Panc1 (cell line): ENCODE measurements at regions not wholly inside any gene's neighbourhood (a gene's known extent, or its start where the extent isn't known, plus 50 kb on each side); places are given as distances from the start of the nearest gene placed in this dataset.

Source experiments
- POLR2AphosphoS5 ChIP-seq: IDR thresholded peaks from 2 replicates; pipeline ENCODE4 v1.6.1; 2012; ENCODE audit warnings: mild to moderate bottlenecking, low read depth, low read length, moderate library complexity
- SIN3A ChIP-seq: IDR thresholded peaks from 2 replicates; pipeline ENCODE4 v1.6.1; 2012; ENCODE audit warnings: low read depth, mild to moderate bottlenecking, low read length, moderate library complexity, borderline replicate concordance; ENCODE audit not compliant: insufficient read depth
- TF ChIP-seq, protein P1 (sequence below): fragments of 450-650 bp; IDR thresholded peaks from 2 replicates; pipeline ENCODE4 v1.5.1; 2017; ENCODE audit warnings: mild to moderate bottlenecking

- no peak for TF ChIP-seq SIN3A
- TF ChIP-seq, protein P1, sequence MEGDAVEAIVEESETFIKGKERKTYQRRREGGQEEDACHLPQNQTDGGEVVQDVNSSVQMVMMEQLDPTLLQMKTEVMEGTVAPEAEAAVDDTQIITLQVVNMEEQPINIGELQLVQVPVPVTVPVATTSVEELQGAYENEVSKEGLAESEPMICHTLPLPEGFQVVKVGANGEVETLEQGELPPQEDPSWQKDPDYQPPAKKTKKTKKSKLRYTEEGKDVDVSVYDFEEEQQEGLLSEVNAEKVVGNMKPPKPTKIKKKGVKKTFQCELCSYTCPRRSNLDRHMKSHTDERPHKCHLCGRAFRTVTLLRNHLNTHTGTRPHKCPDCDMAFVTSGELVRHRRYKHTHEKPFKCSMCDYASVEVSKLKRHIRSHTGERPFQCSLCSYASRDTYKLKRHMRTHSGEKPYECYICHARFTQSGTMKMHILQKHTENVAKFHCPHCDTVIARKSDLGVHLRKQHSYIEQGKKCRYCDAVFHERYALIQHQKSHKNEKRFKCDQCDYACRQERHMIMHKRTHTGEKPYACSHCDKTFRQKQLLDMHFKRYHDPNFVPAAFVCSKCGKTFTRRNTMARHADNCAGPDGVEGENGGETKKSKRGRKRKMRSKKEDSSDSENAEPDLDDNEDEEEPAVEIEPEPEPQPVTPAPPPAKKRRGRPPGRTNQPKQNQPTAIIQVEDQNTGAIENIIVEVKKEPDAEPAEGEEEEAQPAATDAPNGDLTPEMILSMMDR, result no peak
- no peak for TF ChIP-seq POLR2AphosphoS5
These were observed 175.8 kb downstream of the TNFSF18 start for GRCh38 chr1:172874950-172875349.
